ENCODE measurements at regions not wholly inside any gene's neighbourhood (a gene's known extent, or its start where the extent isn't known, plus 50 kb on each side); places are given as distances from the start of the nearest gene placed in this dataset.
A peak's percentile ranks its signal among the peaks of the same experiment; 100 is the strongest.
"Not testable (repeated sequence)": the region's sequence is repeated elsewhere in the genome, so short reads cannot be mapped to it uniquely, and the experiment has no call there.

DNA sequence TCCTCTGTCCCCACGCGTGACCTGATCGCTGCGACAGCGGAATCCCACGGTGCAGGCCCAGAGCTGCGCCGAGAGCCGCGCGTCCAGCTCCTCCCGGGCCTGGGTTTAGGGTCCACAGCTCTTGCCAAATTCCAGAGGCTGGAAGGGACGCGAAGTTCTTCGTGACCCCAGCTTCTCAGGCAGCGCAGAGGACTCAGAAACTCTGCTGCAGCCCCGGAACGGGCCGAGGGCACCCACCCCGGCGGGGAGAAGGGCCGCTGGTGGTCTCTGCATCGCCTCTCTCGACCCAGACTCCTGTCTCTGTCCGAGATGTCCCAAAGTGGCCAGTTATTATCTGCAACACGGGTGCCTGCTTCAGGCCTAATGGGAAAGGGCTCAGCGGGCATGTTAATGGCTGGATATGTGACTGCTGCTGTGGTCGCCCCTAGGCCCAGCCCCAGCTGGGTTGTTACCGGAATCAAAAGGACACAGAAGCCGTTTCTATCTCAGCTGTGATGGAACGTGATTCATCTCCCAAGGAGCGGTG is 236.4 kb downstream of the VRK1 start:
- DNase-seq, result no peak

GRCh38 chr14:97036086-97036852 is 239.1 kb downstream of the VRK1 start:
- DNase-seq, result no peak

DNA sequence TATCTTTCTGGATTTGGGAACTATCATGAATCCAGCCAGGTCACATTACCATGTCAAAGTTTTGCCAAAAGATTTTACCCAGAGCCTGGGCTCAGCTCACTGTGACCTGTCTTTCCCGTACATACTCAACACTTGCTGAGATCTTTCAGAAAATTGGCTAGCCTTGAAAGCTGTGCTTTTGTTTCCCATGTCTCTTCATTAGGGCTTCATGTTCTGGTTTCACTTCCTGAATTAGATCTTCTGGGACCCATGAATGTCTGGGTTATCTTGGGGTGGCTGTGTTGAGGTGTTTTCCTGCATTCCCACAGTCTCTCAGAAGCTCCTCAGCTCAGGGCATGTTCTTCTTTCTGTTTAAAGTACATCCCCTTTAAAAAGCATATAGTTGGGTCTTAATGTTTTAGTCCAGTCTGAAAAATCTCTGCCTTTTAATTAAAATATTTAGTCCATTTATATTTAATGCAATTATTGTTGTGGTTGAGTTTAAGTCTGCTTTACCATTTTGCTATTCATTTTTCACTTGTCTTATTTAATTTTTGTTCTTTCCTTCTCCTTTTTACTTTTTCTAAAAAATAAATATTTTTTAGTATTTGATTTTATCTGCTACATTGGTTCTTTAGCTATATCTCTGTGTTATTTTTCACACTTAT is 242.7 kb downstream of the VRK1 start:
- no peak for DNase-seq

GRCh38 chr14:97046967-97047366 is 249.8 kb downstream of the VRK1 start:
- no peak for DNase-seq

GRCh38 chr14:97052001-97052400 is 254.8 kb downstream of the VRK1 start:
- DNase-seq, result no peak

DNA sequence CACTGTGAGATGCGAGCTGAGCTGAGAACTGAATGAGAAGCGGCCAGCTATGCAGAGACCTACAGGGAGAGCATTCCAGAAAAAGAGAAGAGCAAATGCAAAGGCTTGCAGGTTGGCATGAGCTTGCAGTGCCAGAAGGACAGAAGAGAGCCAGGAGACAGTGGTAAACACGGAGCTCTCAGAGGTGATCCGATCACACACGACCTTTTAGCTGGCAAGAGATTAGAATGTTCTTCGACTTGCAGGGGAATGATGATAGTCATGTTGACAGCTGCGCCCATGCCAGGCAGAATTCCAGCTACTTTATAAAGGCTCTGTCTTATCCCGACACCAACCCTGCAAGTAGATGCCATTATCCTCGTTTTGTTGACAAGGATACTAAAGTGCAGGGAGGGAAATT is 256.8 kb downstream of the VRK1 start:
- no peak for DNase-seq

DNA sequence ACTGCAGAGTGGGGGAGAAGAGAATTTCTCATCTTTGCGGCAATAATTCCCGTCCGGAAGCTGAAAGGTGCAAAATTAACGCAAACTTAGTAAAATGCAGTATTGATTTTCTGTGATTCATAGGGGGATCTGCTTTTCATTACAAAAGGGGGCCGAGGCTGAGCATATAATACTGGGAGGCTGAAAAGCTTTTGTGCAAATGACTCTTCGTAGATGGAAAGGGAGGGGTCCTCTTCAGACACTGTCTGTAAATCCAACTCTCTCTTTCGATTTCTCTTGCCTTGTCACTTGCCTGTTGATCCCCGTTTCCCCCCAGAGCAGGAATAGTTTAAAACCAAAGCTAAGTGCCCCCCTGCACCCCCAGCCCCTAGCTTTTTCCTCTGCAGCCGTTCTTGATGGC is 258.2 kb downstream of the VRK1 start:
- no peak for DNase-seq

- no peak for DNase-seq
These were observed 258.9 kb downstream of the VRK1 start for GRCh38 chr14:97056086-97056485.

- DNase-seq, result no peak
These were observed 260.3 kb downstream of the VRK1 start for GRCh38 chr14:97057238-97058073.

- no peak for DNase-seq
These were observed 260.9 kb downstream of the VRK1 start for GRCh38 chr14:97058074-97058467.

- no peak for DNase-seq
These were observed 261.4 kb downstream of the VRK1 start for GRCh38 chr14:97058589-97058988.

DNA sequence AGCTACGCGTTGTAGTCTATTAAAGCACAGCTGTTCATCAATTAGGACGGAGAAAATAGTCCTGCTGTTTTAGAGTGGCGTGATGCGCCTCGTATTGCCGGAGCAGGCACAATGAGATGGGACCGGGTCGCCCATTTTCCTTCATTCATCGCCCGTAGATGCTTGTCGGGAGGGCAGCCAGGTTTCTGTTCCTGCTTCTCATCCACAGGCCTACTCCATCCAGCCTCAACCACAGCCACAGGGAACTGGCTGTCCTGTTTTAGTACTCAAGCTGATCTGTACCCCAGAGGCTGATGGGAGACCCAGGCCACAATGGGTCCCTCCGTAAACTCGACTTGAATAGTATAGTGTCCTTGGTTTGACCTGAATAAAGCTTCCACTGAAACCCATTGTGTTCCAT is 264.0 kb downstream of the VRK1 start:
- DNase-seq, result no peak

DNA sequence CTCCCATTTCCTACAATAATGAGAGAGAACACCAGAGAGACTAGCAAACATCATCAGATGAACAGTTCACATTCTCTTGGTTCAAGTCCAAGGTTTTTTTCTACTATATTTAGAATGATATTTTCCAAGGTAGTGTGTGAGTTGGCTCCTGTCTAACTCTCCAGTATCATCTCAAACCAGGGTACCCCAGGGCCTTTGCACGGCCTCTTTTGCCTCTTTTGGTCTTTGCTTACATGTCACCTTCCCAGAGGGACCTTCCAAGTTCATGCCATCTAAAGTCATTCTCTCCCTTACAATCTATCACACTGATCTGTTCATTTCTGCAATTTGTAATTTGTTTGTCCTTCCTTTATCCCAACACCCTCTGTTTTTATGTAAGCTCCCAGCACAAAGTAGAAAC is 264.5 kb downstream of the VRK1 start:
- no peak for DNase-seq

DNA sequence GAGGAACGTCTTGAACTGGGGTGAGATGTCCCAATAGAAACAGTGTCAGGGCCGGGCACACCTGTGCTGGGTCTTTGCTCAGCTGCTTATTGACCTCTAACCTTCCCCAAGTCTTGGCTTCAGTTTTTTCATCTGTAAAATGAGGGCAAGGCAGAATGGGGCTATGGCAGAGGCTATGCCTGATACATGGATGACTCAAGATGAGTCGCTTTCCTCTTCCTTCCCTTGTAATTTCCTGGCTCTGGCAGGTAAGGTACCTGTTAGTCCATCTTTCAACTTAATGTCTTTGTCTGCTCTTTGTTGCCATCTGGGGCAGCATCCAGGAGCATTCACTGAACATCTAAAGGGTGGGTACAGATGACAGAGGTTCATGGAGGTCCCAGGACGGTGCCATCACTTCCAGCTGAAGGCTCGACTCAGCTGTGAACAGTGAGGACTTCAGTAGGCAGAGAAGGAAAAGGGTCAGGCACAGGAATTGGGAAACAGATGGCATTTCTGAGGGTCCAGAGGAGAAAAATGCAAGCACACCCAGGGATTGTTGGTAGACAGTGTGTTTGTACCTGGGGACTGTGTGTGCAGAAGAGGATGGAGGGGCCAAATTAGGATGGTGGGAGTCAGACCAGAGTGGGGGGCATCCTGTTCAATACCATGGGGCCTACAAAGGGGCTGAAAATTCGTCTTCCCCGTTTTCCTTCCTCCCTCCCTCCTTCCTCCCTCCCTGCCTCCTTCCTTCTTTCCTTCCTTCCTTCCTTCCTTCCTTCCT is 268.3 kb downstream of the VRK1 start:
- DNase-seq, result no peak

GRCh38 chr14:97066068-97066899 is 269.1 kb downstream of the VRK1 start:
- DNase-seq, result no peak

DNA sequence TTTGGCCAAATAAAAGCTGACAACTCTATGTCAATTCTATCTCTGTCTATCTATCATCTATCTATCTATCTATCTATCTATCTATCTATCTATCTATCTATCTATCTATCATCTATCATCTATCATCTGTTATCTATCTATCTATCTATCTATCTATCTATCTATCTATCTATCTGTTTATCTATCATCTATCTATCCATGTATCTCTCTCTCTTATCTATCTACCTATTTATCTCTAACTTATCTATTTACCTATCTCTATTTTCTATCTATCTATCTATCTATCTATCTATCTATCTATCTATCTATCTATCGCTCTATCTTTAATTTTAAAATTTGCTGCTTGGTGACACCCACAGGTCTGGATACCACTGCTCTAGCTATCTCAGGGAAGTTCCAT is 271.1 kb downstream of the VRK1 start:
- not testable (repeated sequence) for DNase-seq

DNA sequence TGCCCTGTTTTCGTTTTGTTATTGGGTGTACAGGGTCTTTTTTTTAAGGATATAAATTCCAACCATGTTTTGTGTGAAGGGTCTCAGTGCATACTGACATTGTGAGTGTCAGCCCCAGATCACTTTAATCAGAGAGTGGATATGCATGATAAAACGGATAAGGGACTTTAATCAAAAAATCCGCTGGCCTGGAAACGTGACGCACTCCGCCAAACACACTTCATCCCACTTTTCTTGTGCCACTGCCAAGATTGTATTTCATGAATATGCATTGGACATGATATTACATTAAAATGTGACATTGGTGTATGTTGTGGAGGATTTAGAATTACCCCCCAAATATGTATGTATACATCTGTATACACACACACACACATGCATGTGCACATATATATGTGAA is 273.1 kb downstream of the VRK1 start:
- no peak for DNase-seq

- no peak for DNase-seq
These were observed 274.0 kb downstream of the VRK1 start for GRCh38 chr14:97071177-97071576.

DNA sequence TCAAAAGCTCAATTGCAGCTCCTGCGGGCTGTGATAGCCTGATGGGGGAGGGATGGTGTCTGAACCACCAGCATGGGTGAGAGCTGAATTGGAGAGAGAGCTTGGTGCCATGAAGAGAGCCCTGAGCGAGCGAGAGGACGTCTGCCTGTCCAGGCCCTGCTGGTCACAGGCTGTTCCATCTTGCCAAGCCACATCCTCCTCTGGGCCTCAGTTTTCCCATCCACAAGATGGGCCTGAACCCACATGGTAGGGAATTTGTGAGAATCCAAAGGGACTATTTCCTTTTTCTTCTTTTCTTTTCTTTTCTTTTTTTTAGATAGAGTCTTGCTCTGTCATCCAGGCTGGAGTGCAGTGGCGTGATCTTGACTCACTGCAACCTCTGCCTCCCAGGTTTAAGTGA is 276.4 kb downstream of the VRK1 start:
- DNase-seq, result no peak

DNA sequence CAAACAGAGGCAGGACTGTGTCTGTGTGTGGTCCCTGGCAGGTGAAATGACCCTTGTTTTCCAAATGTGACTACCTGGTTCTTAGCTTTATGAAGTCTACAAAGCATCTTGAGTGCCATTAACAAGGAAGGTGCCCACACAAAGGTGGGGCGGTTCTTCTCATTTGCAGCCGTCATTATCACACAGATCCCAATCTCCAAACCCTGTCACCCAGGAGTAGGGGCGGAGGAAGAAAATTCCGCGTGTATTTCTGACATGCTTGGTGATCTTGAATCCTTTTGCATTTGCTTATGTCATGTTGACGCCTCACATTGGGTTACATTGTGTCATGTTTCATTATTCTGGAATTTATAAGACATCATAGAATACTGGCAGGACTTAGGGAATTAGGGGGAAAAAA is 277.3 kb downstream of the VRK1 start:
- DNase-seq, result no peak

GRCh38 chr14:97074856-97075255 is 277.7 kb downstream of the VRK1 start:
- no peak for DNase-seq

DNA sequence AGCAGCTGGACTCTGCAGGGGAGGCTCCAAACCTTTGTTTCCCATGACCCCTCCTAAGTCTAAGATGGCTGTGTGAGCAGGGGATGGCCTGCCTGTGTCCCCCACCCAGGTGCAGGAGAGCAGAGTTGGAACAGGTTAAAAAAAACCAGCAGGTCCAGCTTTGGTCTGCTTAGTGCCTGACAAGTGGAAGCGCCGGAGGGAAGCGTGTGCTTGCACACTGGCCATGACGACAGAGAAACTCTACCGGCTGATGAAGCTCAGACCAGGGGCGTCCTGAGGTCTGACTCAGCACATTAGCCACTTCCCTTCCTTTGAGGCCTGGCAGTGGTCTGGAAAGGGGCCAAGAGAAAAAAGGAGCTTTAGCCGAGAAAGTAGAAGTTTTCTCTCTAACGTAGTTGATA is 280.1 kb downstream of the VRK1 start:
- DNase-seq, result peak; percentile 12

All from activated CD4-positive, alpha-beta T cell treated with anti-CD3 and anti-CD28 coated beads for 48 hours (primary cell).